Kidney (tissue), 13 donors: ENCODE measurements at regions not wholly inside any gene's neighbourhood (a gene's known extent, or its start where the extent isn't known, plus 50 kb on each side); places are given as distances from the start of the nearest gene placed in this dataset.

Experiments used
- DNase-seq, 5 donors: peaks; one replicate each; pipeline ENCODE4 v3.0.0-alpha.2; 2013 to 2020
- FAIRE-seq: peaks from 2 replicates; lab custom pipeline; 2012; peaks lifted over from hg19 to GRCh38; lab: Jason Lieb, UNC
- H3K27ac ChIP-seq, 2 donors: one replicate each; pipeline ENCODE4 v1.7.0; 2013; ENCODE audit warnings: low read depth in 2 of 2, low read length in 2 of 2, inconsistent platforms in 1 of 2
- H3K27me3 ChIP-seq: one replicate; pipeline ENCODE4 v1.7.1; 2013; ENCODE audit warnings: low read length, inconsistent platforms; ENCODE audit not compliant: control insufficient read depth, insufficient read depth
- H3K36me3 ChIP-seq, 3 donors: one replicate each; pipeline versions ENCODE4 v1.7.0 to v1.7.1; 2013; ENCODE audit warnings: low read length in 3 of 3, control low read depth in 1 of 3, inconsistent platforms in 1 of 3; ENCODE audit not compliant: insufficient read depth in 3 of 3, control insufficient read depth in 2 of 3
- H3K4me1 ChIP-seq, 3 donors: one replicate each; pipeline versions ENCODE4 v1.7.0 to v1.7.1; 2013; ENCODE audit warnings: low read length in 3 of 3, inconsistent platforms in 1 of 3, low read depth in 1 of 3; ENCODE audit not compliant: control insufficient read depth in 2 of 3, insufficient read depth in 2 of 3
- H3K4me3 ChIP-seq, 3 donors: one replicate each; pipeline versions ENCODE4 v1.7.0 to v1.8.1; 2013; ENCODE audit warnings: low read length in 3 of 3, control low read depth in 1 of 3, inconsistent platforms in 1 of 3
- H3K9ac ChIP-seq, 3 donors: one replicate each; pipeline versions ENCODE4 v1.7.0 to v1.7.1; 2013; ENCODE audit warnings: low read length in 3 of 3, control low read depth in 1 of 3, inconsistent platforms in 1 of 3
- H3K9me3 ChIP-seq, 3 donors: one replicate each; pipeline versions ENCODE4 v1.7.0 to v1.7.1; 2013; ENCODE audit warnings: low read length in 3 of 3, control low read depth in 1 of 3, inconsistent platforms in 1 of 3; ENCODE audit not compliant: control insufficient read depth in 2 of 3, insufficient read depth in 1 of 3
- intact Hi-C: fragments of 100-400 bp; cut with DNase I; formaldehyde crosslinking; loops from one replicate; pipeline ENCODE4 v1.11.1; 2022
- TF ChIP-seq, protein P1 (sequence below): IDR thresholded peaks from 3 replicates; pipeline ENCODE4 v1.5.1; 2012; ENCODE audit warnings: mild to moderate bottlenecking, moderate library complexity, borderline replicate concordance; ENCODE audit not compliant: insufficient read depth; ENCODE audit errors: extremely low read depth
- donor health status: control.
- donor health status: control.
- donor health status: control.
- donor health status: control.
- donor health status: control.
- donor health status: DM: yes; HTN: yes; CAD: no.
- donor health status: Normal renal cell carcinoma (clear cell type).

DNA sequence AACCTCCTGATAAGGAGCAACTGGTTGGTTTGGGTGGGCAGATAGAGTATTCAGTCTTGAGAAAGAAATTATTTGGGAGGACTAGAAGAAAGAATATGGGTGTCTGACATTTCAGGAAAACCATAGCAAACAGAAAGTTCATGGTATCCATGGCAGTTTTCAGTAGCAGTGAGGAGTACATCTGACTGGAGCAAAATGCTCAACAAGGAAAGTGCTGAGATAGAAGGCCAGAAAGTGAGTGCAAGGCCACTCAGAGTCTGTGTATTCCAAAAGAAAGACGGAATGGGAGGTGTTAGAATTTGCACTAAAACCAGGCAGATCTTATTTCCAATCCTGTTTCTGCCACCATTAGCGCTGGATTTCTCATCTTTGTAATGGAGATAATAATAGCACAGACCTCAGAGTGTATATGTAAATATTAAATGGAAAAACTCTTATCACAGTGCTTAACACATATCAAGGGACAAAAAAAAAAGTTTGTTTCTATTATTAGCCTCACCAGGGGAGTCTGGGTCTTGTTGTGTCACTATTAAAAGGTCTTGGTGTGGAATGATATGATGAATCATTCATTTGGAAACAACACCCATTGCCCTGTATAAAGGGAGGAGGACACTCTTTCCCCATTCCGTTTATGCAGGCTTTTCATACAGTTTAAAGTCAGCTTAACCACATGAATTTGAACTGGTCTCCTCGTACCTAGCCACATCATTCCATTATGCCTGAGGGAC is 349.8 kb downstream of the IPO8 start:
- DNase-seq: no peak
- no peak for FAIRE-seq
- Histone ChIP-seq H3K27me3 (no peaks in the 10 kb centered on the region), H3K4me1 (no peaks in the 10 kb centered on the region), H3K4me3 (no peak overlapping the region), H3K9ac (no peak overlapping the region), H3K9me3 (peaks cover 0 to 12% (median 2%) of the 10 kb centered on the region in 3 donors), H3K36me3 (no peaks in the 10 kb centered on the region), H3K27ac (no peak overlapping the region)
- intact Hi-C loops: no loop called here
- TF ChIP-seq, protein P1, sequence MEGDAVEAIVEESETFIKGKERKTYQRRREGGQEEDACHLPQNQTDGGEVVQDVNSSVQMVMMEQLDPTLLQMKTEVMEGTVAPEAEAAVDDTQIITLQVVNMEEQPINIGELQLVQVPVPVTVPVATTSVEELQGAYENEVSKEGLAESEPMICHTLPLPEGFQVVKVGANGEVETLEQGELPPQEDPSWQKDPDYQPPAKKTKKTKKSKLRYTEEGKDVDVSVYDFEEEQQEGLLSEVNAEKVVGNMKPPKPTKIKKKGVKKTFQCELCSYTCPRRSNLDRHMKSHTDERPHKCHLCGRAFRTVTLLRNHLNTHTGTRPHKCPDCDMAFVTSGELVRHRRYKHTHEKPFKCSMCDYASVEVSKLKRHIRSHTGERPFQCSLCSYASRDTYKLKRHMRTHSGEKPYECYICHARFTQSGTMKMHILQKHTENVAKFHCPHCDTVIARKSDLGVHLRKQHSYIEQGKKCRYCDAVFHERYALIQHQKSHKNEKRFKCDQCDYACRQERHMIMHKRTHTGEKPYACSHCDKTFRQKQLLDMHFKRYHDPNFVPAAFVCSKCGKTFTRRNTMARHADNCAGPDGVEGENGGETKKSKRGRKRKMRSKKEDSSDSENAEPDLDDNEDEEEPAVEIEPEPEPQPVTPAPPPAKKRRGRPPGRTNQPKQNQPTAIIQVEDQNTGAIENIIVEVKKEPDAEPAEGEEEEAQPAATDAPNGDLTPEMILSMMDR: no peak

DNA sequence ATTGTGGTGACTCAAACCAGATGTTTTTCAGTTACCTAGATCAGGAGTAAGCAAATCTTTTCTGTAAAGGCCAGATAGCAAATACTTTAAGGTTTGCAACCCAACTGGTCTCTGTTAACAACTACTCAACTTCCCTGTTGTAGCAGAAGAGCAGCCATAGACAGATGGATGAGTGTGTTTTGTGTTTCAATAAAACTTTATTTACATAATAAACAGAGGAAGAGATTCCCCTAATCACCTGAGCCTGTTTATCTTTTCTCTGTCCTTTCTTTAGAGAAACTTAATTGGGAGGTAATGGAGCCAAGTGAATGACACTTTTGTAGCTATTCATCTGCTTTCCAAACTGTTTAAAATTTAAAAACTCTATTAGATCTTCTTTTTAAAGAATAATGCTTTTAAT is 365.1 kb downstream of the IPO8 start:
- Histone ChIP-seq H3K27ac (no peak overlapping the region), H3K9ac (no peak overlapping the region), H3K4me3 (no peak overlapping the region), H3K9me3 (no peaks in the 10 kb centered on the region), H3K36me3 (no peaks in the 10 kb centered on the region), H3K4me1 (no peaks in the 10 kb centered on the region), H3K27me3 (no peaks in the 10 kb centered on the region)
- TF ChIP-seq, protein P1: no peak
- no peak for FAIRE-seq
- no peak for DNase-seq
- intact Hi-C loops: no loop called here

- no peak for DNase-seq
- H3K4me1 ChIP-seq: no peaks in the 10 kb centered on the region
- no peaks in the 10 kb centered on the region for H3K27me3 ChIP-seq
- H3K9me3 ChIP-seq: peaks cover 0 to 12% (median 0%) of the 10 kb centered on the region in 3 donors
- no peaks in the 10 kb centered on the region for H3K36me3 ChIP-seq
- intact Hi-C loops: no loop called here
- no peak overlapping the region for H3K9ac ChIP-seq
- no peak overlapping the region for H3K4me3 ChIP-seq
- no peak for FAIRE-seq
- TF ChIP-seq, protein P1: no peak
- H3K27ac ChIP-seq: no peak overlapping the region
Observed at GRCh38 chr12:30329281-30329680, 366.4 kb downstream of the IPO8 start.
